HepG2 (cell line): ENCODE measurements at regions not wholly inside any gene's neighbourhood (a gene's known extent, or its start where the extent isn't known, plus 50 kb on each side); places are given as distances from the start of the nearest gene placed in this dataset.
A peak's percentile ranks its signal among the peaks of the same experiment; 100 is the strongest.

Source experiments
- CEBPG ChIP-seq: IDR thresholded peaks from 2 replicates; pipeline ENCODE4 v1.6.1; 2016
- FOSL2 ChIP-seq: sonication (generic); formaldehyde crosslinking; IDR thresholded peaks from 2 replicates; pipeline ENCODE4 v1.4.0; 2020; ENCODE audit warnings: missing genetic modification reagents
- FOXP1 ChIP-seq, 2 experiments: fragments of 450-650 bp in 1 of 2; IDR thresholded peaks; 2 replicates each; pipeline ENCODE4 v1.6.1; 2017 to 2018; ENCODE audit warnings: antibody characterized with exemption in 1 of 2
- GATAD2A ChIP-seq: IDR thresholded peaks from 2 replicates; pipeline ENCODE4 v1.6.1; 2016
- HOXA9 ChIP-seq: sonication (generic); formaldehyde crosslinking; IDR thresholded peaks from 2 replicates; pipeline ENCODE4 v1.8.1; 2022; ENCODE audit warnings: missing genetic modification reagents, mild to moderate bottlenecking, moderate library complexity, borderline replicate concordance
- IRF1 ChIP-seq: sonication (generic); formaldehyde crosslinking; IDR thresholded peaks from 2 replicates; pipeline ENCODE4 v1.4.0; 2020; ENCODE audit warnings: low read depth, mild to moderate bottlenecking, missing genetic modification reagents
- IRF2 ChIP-seq: IDR thresholded peaks from 2 replicates; pipeline ENCODE4 v1.6.1; 2018; ENCODE audit warnings: missing genetic modification reagents, missing compliant biosample characterization
- NCOA2 ChIP-seq: sonication (generic); formaldehyde crosslinking; IDR thresholded peaks from 2 replicates; pipeline ENCODE4 v1.8.0; 2022; ENCODE audit warnings: inconsistent platforms
- NONO ChIP-seq, 2 experiments: fragments of 450-650 bp in 1 of 2; sonication (generic) in 1 of 2; formaldehyde crosslinking in 1 of 2; IDR thresholded peaks in 1 of 2; conservative IDR thresholded peaks in 1 of 2; 2 replicates each; pipeline versions ENCODE4 v1.6.1 to v1.8.0; 2017 to 2022; ENCODE audit warnings: mild to moderate bottlenecking in 1 of 2, missing genetic modification reagents in 1 of 2, moderate library complexity in 1 of 2
- ZNF431 ChIP-seq: sonication (generic); formaldehyde crosslinking; IDR thresholded peaks from 2 replicates; pipeline ENCODE4 v1.9.0; 2022; ENCODE audit warnings: missing genetic modification reagents, low read depth, mild to moderate bottlenecking, borderline replicate concordance
- ZNF589 ChIP-seq: sonication (generic); formaldehyde crosslinking; conservative IDR thresholded peaks from 2 replicates; pipeline ENCODE4 v1.8.0; 2022; ENCODE audit warnings: mild to moderate bottlenecking, moderate library complexity, missing genetic modification reagents
- ZNF609 ChIP-seq: sonication (generic); formaldehyde crosslinking; IDR thresholded peaks from 2 replicates; pipeline ENCODE4 v1.4.0; 2020; ENCODE audit warnings: mild to moderate bottlenecking, missing genetic modification reagents, borderline replicate concordance
- ZNF792 ChIP-seq: IDR thresholded peaks from 2 replicates; pipeline ENCODE4 v1.6.1; 2016
- ZSCAN9 ChIP-seq: IDR thresholded peaks from 2 replicates; pipeline ENCODE4 v1.6.1; 2016; ENCODE audit warnings: borderline replicate concordance
- TF ChIP-seq, protein P1 (sequence below): sonication (generic); formaldehyde crosslinking; IDR thresholded peaks from 2 replicates; pipeline ENCODE4 v1.4.0; 2020; ENCODE audit warnings: missing genetic modification reagents
- TF ChIP-seq, protein P2 (sequence below): sonication (generic); formaldehyde crosslinking; IDR thresholded peaks from 2 replicates; pipeline ENCODE4 v1.4.0; 2020; ENCODE audit warnings: missing genetic modification reagents, borderline replicate concordance

- TF ChIP-seq ZNF609, result peak; percentile 79; the same call in 1 of the 2 replicates
- no peak for TF ChIP-seq NONO (IDR thresholded peaks at IDR 0.05)
- peak; percentile 62; the same call in 1 of the 2 replicates for TF ChIP-seq NONO (CRISPR knock-in tag; conservative IDR thresholded peaks at IDR 0.05)
- TF ChIP-seq ZNF589 (CRISPR knock-in tag), result no peak
- TF ChIP-seq, protein P1, sequence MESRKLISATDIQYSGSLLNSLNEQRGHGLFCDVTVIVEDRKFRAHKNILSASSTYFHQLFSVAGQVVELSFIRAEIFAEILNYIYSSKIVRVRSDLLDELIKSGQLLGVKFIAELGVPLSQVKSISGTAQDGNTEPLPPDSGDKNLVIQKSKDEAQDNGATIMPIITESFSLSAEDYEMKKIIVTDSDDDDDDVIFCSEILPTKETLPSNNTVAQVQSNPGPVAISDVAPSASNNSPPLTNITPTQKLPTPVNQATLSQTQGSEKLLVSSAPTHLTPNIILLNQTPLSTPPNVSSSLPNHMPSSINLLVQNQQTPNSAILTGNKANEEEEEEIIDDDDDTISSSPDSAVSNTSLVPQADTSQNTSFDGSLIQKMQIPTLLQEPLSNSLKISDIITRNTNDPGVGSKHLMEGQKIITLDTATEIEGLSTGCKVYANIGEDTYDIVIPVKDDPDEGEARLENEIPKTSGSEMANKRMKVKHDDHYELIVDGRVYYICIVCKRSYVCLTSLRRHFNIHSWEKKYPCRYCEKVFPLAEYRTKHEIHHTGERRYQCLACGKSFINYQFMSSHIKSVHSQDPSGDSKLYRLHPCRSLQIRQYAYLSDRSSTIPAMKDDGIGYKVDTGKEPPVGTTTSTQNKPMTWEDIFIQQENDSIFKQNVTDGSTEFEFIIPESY (CRISPR knock-in tag), result 0 out of 2 replicates have a peak, but pooled peaks have one; percentile 49
- TF ChIP-seq, protein P2, sequence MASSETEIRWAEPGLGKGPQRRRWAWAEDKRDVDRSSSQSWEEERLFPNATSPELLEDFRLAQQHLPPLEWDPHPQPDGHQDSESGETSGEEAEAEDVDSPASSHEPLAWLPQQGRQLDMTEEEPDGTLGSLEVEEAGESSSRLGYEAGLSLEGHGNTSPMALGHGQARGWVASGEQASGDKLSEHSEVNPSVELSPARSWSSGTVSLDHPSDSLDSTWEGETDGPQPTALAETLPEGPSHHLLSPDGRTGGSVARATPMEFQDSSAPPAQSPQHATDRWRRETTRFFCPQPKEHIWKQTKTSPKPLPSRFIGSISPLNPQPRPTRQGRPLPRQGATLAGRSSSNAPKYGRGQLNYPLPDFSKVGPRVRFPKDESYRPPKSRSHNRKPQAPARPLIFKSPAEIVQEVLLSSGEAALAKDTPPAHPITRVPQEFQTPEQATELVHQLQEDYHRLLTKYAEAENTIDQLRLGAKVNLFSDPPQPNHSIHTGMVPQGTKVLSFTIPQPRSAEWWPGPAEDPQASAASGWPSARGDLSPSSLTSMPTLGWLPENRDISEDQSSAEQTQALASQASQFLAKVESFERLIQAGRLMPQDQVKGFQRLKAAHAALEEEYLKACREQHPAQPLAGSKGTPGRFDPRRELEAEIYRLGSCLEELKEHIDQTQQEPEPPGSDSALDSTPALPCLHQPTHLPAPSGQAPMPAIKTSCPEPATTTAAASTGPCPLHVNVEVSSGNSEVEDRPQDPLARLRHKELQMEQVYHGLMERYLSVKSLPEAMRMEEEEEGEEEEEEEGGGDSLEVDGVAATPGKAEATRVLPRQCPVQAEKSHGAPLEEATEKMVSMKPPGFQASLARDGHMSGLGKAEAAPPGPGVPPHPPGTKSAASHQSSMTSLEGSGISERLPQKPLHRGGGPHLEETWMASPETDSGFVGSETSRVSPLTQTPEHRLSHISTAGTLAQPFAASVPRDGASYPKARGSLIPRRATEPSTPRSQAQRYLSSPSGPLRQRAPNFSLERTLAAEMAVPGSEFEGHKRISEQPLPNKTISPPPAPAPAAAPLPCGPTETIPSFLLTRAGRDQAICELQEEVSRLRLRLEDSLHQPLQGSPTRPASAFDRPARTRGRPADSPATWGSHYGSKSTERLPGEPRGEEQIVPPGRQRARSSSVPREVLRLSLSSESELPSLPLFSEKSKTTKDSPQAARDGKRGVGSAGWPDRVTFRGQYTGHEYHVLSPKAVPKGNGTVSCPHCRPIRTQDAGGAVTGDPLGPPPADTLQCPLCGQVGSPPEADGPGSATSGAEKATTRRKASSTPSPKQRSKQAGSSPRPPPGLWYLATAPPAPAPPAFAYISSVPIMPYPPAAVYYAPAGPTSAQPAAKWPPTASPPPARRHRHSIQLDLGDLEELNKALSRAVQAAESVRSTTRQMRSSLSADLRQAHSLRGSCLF (CRISPR knock-in tag), result no peak
- peak; percentile 71; the same call in 1 of the 2 replicates for TF ChIP-seq ZSCAN9
- peak; percentile 95 for TF ChIP-seq NCOA2 (CRISPR knock-in tag)
- no peak for TF ChIP-seq IRF1
- peak; percentile 93 for TF ChIP-seq IRF2 (CRISPR knock-in tag)
- peak; percentile 92 for TF ChIP-seq FOXP1 (IDR thresholded peaks at IDR 0.05)
- peak; percentile 99 for TF ChIP-seq FOXP1 (CRISPR knock-in tag; IDR thresholded peaks at IDR 0.05)
- TF ChIP-seq FOSL2 (CRISPR knock-in tag), result peak; percentile 99
- TF ChIP-seq GATAD2A, result peak; percentile 97
- TF ChIP-seq CEBPG (CRISPR knock-in tag), result peak; percentile 87
- peak; percentile 84; the same call in 1 of the 2 replicates for TF ChIP-seq ZNF792 (CRISPR knock-in tag)
- TF ChIP-seq ZNF431, result no peak; the same call in 1 of the 2 replicates
- no peak for TF ChIP-seq HOXA9 (CRISPR knock-in tag)
Measured at GRCh38 chr4:124530464-124531077, 182.0 kb downstream of the ANKRD50 start (continued).
